Body of pancreas (tissue), 4 donors: ENCODE measurements at regions not wholly inside any gene's neighbourhood (a gene's known extent, or its start where the extent isn't known, plus 50 kb on each side); places are given as distances from the start of the nearest gene placed in this dataset.

Experiments
- POLR2A ChIP-seq, 3 donors: fragments of 450-650 bp; IDR thresholded peaks; one replicate each; pipeline ENCODE4 v1.6.1; 2016; ENCODE audit warnings: antibody characterized with exemption in 3 of 3, mild to moderate bottlenecking in 2 of 3
- TF ChIP-seq, protein P1 (sequence below), 7 experiments: fragments of 450-650 bp in 4 of 7; fragments of 200-600 bp in 3 of 7; sonication (generic) in 3 of 7; IDR thresholded peaks; one replicate each; pipeline ENCODE4 v1.5.1; 2016 to 2019; ENCODE audit warnings: antibody characterized with exemption in 7 of 7

DNA sequence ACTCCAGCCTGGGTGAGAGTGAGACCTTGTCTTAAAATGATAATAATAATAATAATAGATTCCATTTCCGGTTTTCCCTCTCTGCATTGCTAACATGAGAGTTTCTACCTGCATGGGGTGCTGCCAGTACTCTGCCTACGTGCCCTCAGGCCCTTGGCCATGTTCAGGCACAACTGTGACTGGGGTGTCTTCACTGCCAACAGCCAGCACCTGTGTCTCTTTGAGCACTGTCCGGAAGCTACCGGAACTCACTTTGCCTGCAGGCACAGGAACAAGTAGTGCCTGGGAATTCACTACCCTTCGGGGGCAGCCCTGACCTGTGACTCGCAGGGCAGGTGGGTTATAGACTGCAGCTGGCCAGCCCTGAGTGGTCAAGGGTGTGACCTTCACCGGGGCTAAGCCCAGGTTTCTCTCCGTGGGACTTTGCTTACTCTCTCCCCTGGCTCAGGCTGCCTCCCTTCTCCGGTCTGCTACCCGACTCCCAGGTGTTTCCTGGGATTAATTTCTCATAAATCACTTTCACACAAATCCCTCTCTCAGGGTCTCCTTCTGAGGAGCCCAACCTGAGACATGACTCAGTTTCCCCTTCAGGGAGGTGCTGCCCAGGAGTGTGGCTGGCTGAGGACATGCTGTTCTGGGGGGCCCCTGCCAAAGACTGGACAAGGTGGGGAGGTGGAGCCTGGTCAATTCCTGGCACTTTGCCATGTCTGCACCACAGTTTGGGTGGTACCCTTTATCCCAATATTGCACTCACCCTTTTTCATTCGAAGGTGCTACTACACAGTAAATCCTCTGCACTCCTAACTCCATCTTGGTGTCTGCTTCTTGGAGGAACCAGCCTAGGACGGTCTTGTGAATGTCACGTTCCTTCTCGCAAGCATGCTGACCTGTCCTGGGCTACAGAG lies 79.5 kb upstream of the RALGAPA2 start:
- no peak for TF ChIP-seq POLR2A (IDR thresholded peaks at IDR 0.05)
- TF ChIP-seq, protein P1, sequence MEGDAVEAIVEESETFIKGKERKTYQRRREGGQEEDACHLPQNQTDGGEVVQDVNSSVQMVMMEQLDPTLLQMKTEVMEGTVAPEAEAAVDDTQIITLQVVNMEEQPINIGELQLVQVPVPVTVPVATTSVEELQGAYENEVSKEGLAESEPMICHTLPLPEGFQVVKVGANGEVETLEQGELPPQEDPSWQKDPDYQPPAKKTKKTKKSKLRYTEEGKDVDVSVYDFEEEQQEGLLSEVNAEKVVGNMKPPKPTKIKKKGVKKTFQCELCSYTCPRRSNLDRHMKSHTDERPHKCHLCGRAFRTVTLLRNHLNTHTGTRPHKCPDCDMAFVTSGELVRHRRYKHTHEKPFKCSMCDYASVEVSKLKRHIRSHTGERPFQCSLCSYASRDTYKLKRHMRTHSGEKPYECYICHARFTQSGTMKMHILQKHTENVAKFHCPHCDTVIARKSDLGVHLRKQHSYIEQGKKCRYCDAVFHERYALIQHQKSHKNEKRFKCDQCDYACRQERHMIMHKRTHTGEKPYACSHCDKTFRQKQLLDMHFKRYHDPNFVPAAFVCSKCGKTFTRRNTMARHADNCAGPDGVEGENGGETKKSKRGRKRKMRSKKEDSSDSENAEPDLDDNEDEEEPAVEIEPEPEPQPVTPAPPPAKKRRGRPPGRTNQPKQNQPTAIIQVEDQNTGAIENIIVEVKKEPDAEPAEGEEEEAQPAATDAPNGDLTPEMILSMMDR (IDR thresholded peaks at IDR 0.05): no peak
